Activated CD8-positive, alpha-beta memory T cell treated with anti-CD3 and anti-CD28 coated beads for 36 hours (primary cell): ENCODE measurements at regions not wholly inside any gene's neighbourhood (a gene's known extent, or its start where the extent isn't known, plus 50 kb on each side); places are given as distances from the start of the nearest gene placed in this dataset.

Experiments used
- CTCF ChIA-PET: fragments of 350-600 bp; sonication (Branson Sonifier 250); formaldehyde crosslinking; loops from one replicate; lab custom pipeline; 2021; ENCODE audit warnings: antibody characterized with exemption; lab: Charles Lee
- POLR2A ChIA-PET: fragments of 350-600 bp; sonication (Branson Sonifier 250); formaldehyde crosslinking; loops from one replicate; lab custom pipeline; 2021; ENCODE audit warnings: antibody characterized with exemption; lab: Charles Lee

DNA sequence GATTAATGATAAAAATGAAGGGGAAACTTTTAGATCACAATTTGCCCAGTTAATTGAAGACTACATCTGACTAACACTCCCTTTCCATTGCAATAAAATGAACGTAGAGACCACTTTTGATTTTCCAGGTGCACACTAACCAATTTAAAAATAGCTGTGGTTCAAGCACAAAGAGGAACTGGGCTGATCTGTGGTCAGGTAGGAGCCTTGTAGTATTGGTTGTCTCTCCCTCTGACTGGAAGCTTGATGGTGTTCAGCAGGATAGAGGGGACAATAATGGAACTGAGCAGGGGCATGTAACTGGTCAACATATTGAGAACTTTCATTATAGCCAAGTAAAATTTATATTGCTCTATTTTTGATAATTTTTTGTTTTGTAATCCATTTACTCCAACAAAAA is 886.8 kb upstream of the SEMA6A start:
- ChIA-PET POLR2A (no interaction called here), CTCF (no interaction called here)

DNA sequence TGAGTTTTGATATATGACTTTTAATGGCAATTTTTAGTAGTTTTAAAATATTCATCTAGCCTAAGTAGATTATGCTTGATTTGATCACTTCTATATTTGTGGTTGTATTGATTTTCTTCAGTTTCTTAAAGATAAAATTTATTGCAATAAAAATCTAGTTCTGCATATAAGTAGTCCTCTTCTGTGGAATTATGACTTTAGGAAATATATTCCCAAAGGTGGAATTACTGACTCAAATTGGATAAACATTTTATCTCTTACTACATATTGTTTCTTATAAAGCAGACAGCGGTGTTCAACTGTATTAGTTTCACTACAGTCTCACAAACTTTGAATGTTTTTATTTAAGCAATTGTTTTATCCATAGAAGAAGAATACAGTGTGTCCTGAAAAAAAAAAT is 883.0 kb upstream of the SEMA6A start:
- ChIA-PET POLR2A (no interaction called here), CTCF (no interaction called here)

DNA sequence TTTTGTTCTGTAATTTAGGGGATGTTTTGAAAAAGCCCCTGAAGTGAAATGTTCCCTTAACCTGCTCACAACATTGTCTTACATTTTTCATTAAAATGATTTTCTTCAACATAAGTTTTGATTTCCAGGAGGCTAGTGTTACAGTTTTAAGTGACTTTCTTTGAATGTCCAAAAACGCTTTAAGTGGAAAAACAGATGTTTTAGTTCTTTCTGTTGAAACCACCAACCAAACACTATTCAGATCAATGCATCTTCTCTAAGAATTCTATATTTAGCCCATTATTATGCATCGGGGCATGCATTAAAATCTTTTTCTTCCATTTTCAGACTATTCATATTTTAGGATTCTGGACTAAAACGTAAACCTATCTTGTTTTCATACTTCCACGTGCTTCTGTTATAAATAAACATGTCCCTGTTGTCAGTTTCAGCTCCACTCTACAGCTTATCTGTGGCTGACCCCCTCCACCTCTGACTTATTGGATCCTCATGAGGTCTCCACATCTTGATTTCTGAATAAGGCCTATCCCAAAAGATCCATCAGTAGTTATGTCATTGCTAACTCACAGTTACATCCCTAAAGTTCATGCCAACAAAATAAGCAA is 882.3 kb upstream of the SEMA6A start:
- POLR2A ChIA-PET = no interaction called here
- CTCF ChIA-PET = no interaction called here

- CTCF ChIA-PET = interaction anchor here (1.2 to 1.3 kb wide), 2 partner anchors 9 to 20 kb away, joined by 3 to 4 read pairs; no protein-coding TSS in a partner anchor
Measured at GRCh38 chr5:117455236-117456233, 880.9 kb upstream of the SEMA6A start.

GRCh38 chr5:117454716-117455212 is 880.1 kb upstream of the SEMA6A start:
- CTCF ChIA-PET = interaction anchor here (1.2 to 1.3 kb wide), 2 partner anchors 10 to 19 kb away, joined by 3 to 4 read pairs; no protein-coding TSS in a partner anchor
- POLR2A ChIA-PET = no interaction called here

More at GRCh38 chr5:117455236-117456233, 880.9 kb upstream of the SEMA6A start:
- POLR2A ChIA-PET = no interaction called here

GRCh38 chr5:117436846-117437245 is 862.2 kb upstream of the SEMA6A start:
- ChIA-PET CTCF (no interaction called here), POLR2A (no interaction called here)

GRCh38 chr5:117435203-117435602 is 860.6 kb upstream of the SEMA6A start:
- CTCF ChIA-PET = interaction anchor here (1.4 kb wide), 1 partner anchor 20 kb away, joined by 4 read pairs; no protein-coding TSS in a partner anchor
- POLR2A ChIA-PET = no interaction called here

DNA sequence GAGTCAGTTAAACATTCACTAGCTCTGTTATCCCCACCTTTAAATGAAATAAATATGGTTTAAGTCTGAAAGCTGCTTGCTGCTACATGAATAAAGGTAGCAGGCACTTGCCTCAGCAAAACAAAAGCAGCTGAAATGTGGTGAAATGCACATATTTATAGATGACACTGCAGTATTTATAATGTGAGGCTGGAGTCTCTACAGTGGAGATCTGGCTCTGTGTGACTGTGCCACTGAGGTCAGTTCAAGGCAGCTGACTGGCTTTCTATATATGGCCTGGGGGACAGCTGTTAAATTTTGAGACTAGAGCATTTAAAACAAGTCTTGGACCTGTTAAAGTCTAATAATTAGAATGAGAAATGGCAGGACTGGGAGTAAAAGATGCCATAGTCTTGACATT is 859.6 kb upstream of the SEMA6A start:
- POLR2A ChIA-PET = no interaction called here
- CTCF ChIA-PET = no interaction called here

GRCh38 chr5:117433818-117434217 is 859.2 kb upstream of the SEMA6A start:
- CTCF ChIA-PET = no interaction called here
- POLR2A ChIA-PET = no interaction called here

DNA sequence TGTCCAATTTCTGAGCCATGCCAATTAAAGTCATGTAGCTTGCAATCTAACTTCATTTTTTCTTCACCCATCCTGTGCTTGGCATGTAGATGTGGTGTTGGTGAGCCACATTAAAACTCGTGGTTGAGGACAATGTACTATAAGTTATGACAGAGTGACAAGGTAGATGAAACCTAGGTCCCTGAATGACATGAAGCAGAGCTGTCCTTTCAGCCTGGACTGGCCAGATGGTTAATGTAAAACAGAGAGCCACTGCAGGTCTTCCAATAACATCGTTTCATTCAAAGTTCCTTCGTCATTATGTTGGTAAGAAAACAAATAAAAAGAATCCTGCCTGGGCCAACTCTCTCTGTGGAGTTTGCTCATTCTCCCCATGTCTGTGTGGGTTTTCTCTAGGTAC is 856.5 kb upstream of the SEMA6A start:
- ChIA-PET CTCF (interaction anchor here (0.6 kb wide), 1 partner anchor 202 kb away, joined by 4 read pairs; no protein-coding TSS in a partner anchor), POLR2A (no interaction called here)

DNA sequence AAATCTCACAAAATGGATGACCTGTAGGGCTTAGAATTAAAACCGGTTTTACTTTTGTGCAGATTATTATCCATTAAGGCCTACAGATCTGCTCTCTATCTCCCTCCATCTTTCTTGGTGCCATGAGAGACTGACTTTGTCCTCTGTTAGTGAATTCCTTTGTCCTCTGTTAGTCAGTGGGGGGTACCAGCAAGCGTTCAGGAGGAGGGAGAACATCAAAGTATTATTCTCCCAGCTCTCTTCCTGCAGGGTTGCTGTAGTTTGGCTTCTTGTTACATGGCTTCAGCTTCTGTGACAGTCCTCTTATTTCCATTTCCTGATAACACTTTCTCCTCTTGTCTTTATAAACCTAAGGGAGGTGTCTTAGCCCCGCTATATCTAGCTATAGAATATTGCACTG is 850.5 kb upstream of the SEMA6A start:
- POLR2A ChIA-PET = no interaction called here

GRCh38 chr5:117424559-117424958 is 849.9 kb upstream of the SEMA6A start:
- ChIA-PET CTCF (no interaction called here), POLR2A (no interaction called here)

More for the DNA sequence above, 850.5 kb upstream of the SEMA6A start:
- CTCF ChIA-PET = no interaction called here

GRCh38 chr5:117417501-117417900 is 842.9 kb upstream of the SEMA6A start:
- CTCF ChIA-PET = no interaction called here
- POLR2A ChIA-PET = no interaction called here

GRCh38 chr5:117414926-117415325 is 840.3 kb upstream of the SEMA6A start:
- CTCF ChIA-PET = no interaction called here
- POLR2A ChIA-PET = no interaction called here

DNA sequence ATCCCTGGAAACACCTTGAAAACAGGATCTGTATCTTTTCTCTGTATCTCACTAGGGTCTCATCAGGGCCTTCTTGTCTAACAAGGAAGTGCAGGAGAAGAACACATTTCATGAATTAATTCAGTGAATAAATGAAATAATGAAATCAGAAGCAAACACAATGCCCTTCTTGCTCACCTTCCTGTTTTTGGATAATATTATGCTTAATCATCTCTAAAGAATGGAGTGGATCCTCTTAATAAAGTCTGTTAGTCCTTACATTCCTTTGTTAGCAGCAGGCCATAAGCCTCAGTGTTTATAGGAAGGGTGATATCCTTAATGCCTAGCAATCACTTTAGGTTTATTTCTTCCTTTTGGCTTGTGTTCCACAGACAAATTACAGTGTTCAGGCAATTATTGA is 837.1 kb upstream of the SEMA6A start:
- POLR2A ChIA-PET = no interaction called here
- CTCF ChIA-PET = no interaction called here

GRCh38 chr5:117405197-117405596 is 830.6 kb upstream of the SEMA6A start:
- POLR2A ChIA-PET = no interaction called here
- CTCF ChIA-PET = no interaction called here

DNA sequence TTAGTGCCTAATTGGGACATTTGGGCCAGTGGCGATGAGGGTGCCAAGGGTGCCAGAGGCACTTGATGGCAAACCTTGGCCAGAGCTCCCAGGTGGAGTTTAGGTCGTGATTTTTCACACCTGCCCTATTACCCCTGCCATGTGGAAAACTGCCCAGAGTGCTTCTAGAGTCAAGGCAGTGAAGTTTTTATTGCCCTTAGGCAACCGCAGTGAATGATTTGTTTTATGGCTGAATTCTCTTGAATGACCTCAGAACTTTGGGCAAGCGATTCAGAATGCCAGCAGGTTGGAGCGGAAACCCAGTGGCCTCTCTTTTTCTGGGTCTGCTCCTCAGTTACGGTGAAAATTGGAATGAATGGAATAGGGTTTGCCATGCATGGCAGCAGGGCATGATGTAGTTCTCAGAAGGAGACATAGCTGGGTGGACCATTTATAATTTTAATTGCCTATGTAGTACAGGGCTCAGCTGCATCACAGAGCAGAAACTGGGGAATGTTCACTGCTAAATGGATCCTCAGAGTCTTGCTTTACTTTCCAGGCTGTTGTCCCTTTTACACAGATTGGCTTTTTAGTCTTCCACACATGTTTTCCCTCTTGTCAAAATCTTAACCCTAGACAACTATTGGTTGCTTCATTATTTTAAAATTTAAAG is 820.0 kb upstream of the SEMA6A start:
- CTCF ChIA-PET = no interaction called here

DNA sequence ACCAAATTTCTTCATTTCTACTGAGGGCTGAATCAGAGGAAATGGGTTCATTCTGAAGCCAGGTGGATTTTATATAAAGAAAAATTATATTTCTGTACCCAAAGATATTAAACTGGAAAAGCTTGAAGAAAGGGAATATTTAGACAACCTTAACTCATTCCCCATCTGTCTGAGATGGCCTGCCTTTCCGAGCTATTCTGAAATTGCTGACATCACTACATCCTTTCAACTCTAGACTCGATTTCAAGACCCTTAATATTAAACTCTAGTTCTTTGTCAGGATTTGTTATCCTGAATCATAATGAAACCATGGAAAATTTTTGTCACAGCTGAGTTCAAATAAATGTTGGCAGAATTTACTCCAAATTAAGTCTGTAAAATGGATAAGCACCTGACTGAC is 818.5 kb upstream of the SEMA6A start:
- ChIA-PET CTCF (no interaction called here), POLR2A (no interaction called here)

More for the DNA sequence above, 820.0 kb upstream of the SEMA6A start:
- POLR2A ChIA-PET = no interaction called here

DNA sequence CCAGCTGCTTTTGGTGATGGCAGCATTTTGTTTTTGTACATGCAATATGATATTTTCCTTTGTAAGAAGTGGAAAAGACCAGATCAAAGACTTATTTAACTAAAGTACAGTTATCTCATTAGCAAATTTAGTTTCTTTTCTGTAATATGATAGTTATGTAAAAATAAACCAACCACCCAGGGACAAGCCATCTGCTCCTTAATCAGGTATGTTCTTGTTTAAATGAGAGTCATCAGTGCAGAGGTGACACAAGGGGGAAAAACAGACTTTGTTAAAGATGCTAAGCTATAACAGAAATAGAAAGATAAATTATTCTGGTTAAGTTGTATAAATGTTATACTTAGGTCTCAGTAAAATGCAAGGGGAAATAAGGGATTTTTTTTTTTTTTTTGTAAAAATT is 805.7 kb upstream of the SEMA6A start:
- CTCF ChIA-PET = no interaction called here
- POLR2A ChIA-PET = no interaction called here

GRCh38 chr5:117379521-117379920 is 804.9 kb upstream of the SEMA6A start:
- POLR2A ChIA-PET = no interaction called here
- CTCF ChIA-PET = no interaction called here
